GM08714 (cell line): ENCODE measurements at regions not wholly inside any gene's neighbourhood (a gene's known extent, or its start where the extent isn't known, plus 50 kb on each side); places are given as distances from the start of the nearest gene placed in this dataset.

Source experiments
- H3K4me3 ChIP-seq: fragments of 200-500 bp; sonication (Bioruptor generic); 2 replicates; pipeline ENCODE4 v1.5.1; 2014; ENCODE audit warnings: mild to moderate bottlenecking, low read length, inconsistent platforms
- ZNF274 ChIP-seq: IDR thresholded peaks from 2 replicates; pipeline ENCODE4 v1.6.1; 2012; ENCODE audit warnings: mild to moderate bottlenecking, low read depth, low read length

DNA sequence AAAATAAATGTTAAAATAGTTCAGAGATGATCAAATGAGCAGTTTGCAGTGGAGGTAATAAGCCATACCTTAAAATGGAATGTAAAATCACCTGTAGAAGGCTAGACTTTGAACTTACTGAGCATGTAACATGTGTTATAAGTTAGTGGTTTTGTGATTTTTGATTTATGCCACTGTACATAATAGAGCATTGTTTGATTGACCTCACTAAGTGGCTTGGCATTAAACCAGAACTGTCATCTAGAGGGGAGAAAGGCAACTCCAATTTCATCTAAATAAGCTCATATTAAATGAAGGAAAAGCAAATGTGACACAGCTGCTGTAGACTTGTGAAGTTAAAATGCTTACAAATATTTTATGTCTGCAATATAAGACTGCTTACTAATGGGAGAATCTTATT lies 387.9 kb downstream of the ZIC1 start:
- TF ChIP-seq ZNF274 = no peak
- H3K4me3 ChIP-seq = no peak overlapping the region

DNA sequence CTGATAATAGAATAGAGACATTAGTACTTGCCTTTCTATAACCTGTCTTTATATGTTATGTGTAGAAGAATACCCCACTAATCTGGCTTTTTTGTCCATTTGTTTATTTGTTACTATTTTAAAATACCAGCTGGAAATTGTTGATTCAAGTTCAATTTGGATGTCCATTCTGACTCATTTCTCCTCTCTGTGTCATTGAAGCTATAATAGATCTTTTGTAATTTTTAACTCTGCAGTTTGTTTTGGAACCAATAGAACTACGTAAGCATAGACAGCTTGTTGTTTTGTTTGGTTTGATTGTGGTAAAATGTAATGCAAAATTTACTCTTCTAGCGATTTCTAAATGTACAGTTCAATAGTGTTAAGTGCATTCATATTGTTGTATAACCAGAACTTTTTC lies 390.4 kb downstream of the ZIC1 start:
- no peak overlapping the region for H3K4me3 ChIP-seq
- TF ChIP-seq ZNF274 = no peak

DNA sequence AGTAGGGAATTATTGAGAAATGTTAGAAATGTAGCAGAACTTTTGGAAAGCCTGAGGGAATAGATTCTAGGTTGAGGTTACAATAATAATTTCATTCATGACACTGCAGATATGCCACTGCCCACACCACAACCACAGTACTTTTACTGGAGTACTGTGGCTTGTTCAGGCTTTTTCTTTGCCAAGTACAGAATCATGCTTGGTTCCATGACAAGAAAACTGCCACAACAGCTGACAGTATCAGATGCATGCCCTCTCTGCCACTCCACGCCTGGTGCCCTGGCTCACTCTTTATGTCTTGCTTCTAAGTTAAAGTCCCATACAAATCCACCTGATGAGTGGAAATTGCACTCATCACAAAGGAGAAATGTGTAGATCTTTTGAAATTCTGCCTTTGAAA lies 398.6 kb downstream of the ZIC1 start:
- no peak for TF ChIP-seq ZNF274
- no peak overlapping the region for H3K4me3 ChIP-seq

DNA sequence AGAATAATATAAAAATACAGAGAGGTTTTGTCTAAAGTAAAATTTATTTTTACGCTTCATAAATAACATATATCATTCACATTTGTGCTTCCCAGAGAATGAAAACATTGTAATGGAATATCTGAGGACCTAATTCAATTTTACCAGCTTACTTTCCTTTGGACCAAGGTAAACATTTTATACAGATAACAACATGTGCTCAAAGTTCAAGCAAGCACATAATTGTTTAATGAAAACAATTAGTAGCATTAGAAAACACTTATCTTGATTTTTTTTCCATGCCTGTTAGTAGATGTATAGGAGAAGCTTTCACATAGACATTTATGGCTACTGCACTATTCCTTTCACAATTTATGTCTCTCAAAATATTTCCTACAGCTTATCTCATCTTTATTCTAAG lies 400.0 kb downstream of the ZIC1 start:
- no peak for TF ChIP-seq ZNF274
- H3K4me3 ChIP-seq = no peak overlapping the region

DNA sequence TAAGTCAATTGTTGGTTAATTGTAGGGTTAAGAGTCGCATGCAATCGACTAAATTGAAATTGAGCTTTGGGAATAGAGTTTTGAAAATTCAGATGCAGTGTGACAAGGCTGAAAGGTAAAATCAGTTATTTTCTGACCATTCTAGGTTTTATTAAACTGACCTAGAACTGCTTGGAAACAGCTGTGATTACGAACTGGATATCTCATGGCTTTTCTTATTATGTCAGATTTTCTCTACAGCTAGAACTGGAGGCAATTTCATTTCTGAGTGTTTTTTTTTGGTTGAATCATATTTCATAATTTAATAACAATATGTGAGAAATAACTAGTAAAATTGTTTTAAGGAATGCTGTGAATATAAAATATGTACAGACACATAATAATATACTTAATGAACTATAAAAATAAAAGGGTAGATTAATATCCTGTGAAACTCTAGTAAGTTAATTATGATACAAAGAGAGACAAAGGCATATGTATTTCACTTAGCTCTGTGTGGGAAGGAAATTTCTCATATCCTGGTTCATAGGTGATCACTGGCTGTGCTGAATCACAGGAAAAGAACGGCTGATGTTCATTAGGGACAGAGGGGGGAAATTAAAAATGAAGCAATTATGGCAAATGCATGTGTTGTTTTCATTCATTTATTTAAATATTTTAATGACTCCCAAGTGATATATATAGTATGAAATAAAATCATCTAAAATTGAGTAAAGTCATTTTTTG lies 403.2 kb downstream of the ZIC1 start:
- TF ChIP-seq ZNF274 = no peak
- H3K4me3 ChIP-seq = no peak overlapping the region

DNA sequence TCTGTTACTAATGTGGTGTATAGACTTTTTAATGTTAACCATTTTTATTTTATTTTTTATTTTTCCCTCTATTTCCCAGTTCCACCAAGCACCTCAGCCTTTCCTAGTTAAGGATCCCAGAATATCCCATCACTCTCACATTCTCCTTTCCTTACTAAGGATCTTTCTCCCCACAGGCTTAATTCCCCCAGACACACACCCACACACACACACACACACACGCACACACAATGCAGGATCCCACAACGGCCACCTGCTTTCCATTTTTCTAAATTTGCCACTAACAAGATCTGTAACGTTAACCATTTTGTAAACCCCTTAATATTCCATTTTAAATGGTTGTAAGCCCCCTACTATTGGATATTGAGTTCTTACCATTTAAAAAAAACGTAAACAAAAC lies 404.1 kb downstream of the ZIC1 start:
- no peak for TF ChIP-seq ZNF274
- no peak overlapping the region for H3K4me3 ChIP-seq

DNA sequence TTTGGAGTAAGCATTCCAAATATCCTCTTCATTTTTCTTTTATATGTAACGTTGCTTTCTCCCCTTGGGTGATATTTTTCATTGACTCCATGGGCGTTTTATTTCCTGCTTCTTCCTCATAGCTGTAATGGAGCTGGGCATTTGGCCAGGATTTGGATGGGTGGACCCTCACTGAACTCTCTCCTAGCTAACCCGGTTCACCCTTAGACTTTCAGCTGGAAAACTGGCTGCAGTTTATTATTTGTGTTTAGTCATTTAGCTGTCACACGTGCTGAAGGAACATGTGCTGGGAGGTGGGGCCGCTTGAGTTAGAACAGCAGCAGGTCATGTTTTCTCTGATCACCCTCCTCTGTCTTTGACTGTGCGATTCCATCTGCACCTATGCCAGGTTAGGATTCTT lies 407.6 kb downstream of the ZIC1 start:
- H3K4me3 ChIP-seq = no peak overlapping the region
- no peak for TF ChIP-seq ZNF274

DNA sequence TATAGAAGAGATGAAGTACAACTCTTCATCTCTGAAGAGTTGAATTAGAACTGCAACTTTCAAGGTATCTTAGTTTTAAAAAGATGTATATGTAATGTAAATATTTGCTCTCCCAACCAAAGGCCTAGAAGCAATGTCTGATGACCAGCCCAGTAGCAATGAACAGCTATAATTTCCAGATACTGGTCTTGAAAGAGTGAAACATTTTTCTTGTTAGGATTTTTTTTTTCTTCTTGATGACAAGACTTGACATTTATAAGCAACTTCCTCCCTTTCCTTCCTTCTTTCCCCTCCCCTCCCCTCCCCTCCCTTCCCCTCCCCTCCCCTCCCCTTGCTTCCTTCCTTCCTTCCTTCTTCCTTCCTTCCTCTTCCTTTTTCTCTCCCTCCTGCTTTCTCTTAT lies 423.4 kb downstream of the ZIC1 start:
- H3K4me3 ChIP-seq = no peak overlapping the region
- TF ChIP-seq ZNF274 = no peak

DNA sequence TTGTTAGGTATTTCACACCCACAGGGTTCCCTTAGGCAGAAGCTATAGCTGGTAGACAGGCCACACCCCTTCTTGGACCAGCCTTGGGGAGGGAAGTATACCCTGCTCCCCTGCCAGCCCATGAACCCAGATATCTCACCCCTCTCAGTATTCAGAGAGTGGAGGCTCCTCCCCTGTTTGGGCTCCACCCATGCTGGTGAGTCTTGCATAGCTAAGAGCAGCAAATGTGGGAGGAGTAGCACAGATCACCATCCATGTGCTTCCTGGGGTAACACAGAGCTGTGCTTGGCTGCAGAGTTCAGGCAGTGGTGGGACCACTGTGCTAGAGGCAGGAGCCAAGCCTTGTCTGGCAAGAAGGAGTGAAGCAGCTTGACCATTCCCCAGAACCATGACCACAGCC lies 427.2 kb downstream of the ZIC1 start:
- no peak overlapping the region for H3K4me3 ChIP-seq
- TF ChIP-seq ZNF274 = no peak

DNA sequence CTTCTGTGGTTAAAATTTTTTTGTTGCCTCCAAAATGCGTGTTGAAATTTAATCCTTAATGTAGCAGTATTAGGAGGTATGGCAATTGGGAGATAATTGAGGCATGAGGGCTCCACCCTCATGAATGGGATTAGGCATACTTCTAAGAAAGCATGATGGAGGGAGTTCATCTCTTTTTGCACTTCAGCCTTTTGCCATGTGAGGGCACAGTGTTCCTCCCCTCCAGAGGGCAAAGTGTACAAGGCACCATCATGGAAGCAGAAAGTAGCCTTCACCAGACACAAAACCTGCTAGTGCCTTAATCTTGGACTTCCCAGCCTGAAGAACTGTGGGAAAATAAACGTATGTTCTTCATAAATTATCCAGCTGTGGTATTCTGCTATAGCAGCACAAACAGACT lies 429.5 kb downstream of the ZIC1 start:
- no peak for TF ChIP-seq ZNF274
- no peak overlapping the region for H3K4me3 ChIP-seq

DNA sequence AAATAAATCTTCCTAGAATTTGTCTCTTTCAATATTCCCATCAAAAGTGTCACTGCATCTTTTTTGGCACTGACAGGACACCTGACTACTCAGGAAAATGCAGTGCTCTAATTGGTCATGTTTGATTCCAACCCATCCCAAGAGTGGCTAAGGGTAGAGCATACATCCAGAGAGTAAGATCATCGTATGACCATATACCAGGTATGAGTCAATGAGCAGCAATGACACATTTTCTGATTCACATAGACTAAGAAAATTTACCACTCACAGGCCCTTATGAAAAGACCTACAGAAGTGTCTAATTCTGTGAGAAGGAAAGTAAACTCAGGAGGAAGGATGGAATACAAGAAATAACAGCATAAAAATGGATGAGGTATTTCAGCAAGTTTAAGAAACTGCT lies 434.2 kb downstream of the ZIC1 start:
- H3K4me3 ChIP-seq = no peak overlapping the region
- no peak for TF ChIP-seq ZNF274

DNA sequence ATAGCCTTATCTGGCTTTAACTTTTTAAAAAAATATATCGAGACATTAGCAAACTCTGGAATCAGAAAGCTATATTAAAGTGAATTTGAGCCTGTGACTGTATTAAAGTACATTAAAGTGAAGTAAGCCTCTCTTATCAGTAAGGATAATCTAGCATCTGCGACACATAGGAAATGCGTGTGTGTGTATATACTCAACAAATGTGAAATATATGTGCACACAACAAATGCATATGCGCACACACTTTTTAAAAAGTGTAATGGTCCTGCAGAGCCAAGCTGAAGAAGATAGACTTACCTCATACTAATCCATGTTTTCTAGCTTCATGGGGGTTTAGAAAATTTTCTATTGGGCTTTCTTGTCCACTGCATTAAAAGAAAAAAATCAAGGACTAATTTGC lies 437.1 kb downstream of the ZIC1 start:
- no peak for TF ChIP-seq ZNF274
- no peak overlapping the region for H3K4me3 ChIP-seq

DNA sequence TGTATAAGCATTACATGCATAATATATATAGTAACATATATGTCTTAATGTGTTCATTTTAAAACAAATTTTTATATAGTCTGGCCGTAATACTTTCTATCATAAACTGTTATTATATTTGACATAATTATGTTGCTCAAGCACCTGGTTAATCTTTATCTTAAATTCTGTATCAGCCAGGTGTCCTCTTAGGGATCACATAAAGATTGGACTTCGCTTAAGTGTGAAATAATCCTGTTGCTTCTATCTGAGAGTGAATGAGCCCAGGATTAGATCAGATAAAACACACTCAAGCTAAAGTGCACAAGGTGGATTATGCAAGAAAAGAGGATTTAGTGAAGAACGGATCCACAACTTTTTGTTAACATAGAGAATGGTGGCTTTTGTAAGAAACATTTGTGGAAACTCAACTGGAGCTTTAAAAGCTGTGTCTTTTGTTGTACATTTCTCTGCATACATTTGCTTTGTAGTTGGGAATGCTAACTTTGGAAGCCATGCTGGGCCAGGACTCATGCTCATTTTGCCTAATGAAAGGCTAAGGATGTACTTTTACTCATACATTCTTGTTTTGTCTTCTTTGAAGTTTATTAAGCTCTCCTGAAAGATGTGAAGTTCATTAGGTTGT lies 437.8 kb downstream of the ZIC1 start:
- TF ChIP-seq ZNF274 = no peak
- no peak overlapping the region for H3K4me3 ChIP-seq

DNA sequence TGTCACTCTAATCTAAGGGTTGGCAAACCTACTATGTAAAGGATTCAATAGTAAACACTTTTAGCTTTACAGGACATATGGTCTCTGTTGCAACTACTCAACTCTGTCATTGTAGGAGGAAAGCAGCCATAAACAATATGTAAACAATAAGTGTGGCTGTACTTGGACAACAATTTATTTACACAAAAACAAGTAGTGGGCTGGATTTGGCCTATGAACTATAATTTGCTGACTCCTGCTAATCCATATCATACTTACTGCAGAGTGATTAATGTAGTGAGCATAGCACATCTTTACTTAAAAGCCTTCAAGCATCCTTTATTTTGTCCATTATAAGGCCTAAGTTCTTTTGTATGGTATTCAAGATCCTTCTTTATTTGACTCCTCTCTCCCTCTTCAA lies 441.9 kb downstream of the ZIC1 start:
- no peak overlapping the region for H3K4me3 ChIP-seq
- TF ChIP-seq ZNF274 = no peak

DNA sequence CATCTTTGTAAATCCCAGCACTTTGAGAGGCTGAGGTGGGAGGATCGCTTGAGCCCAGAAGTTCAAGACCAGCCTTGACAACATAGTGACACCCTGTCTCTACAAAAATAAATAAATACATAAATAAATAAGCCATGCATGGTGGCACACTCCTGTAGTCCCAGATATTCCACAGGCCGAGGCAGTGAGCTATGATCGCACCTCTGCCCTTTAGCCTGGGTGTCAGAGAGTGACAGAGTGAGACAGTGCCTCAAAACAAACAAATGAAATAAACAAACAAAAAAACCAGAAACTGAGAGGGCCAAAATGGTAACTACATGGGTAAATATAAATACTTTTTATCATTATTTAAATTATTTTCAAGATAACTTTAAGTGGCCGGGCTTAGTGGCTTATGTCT lies 445.4 kb downstream of the ZIC1 start:
- TF ChIP-seq ZNF274 = no peak
- no peak overlapping the region for H3K4me3 ChIP-seq
